HG02938 (cell line): ENCODE measurements at regions not wholly inside any gene's neighbourhood (a gene's known extent, or its start where the extent isn't known, plus 50 kb on each side); places are given as distances from the start of the nearest gene placed in this dataset.
A peak's percentile ranks its signal among the peaks of the same experiment; 100 is the strongest.

ENCODE experiments used
- ATAC-seq: cut with Tn5 transposase; IDR thresholded peaks from one replicate; pipeline ENCODE4 v1.9.1; 2021; ENCODE audit warnings: mild to moderate bottlenecking, moderate library complexity; ENCODE audit not compliant: unreplicated experiment

DNA sequence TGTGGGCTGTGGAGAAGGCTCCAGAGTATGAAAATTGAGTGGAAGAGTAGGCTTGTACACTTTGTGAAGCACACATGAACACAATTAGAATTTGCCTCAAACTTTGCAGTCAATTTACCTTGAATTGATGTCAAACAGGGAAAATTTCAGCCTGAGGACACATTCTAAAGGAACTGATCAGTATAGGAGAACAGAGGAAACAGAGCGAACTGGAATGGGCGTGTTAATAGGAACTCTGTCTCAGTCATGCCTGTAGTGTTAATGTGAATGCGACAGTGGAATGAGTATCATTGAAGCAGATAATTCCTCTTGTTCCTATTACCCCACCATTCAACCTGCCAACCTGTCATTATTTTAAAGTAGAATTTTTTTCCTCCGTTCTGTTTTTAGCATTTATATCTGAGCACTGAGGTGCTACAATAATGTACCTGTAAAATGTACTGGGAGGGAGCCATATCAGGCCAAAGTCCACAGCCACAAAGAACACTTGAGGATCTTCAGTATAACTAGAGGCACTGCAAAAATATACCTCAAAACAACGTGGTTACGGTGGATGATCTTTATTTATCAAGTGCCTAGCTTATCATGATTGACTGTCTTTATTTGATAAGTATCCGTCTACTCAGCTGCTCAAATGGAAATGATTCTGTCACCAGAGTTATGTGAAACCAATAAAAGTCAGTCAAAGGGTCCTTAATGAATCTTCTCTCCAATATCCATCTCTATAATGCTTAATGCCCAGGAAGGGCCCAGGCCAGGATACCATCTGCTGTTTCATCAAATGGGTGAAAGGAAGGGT, 125.3 kb upstream of the STMND1 start:
- ATAC-seq = no peak

DNA sequence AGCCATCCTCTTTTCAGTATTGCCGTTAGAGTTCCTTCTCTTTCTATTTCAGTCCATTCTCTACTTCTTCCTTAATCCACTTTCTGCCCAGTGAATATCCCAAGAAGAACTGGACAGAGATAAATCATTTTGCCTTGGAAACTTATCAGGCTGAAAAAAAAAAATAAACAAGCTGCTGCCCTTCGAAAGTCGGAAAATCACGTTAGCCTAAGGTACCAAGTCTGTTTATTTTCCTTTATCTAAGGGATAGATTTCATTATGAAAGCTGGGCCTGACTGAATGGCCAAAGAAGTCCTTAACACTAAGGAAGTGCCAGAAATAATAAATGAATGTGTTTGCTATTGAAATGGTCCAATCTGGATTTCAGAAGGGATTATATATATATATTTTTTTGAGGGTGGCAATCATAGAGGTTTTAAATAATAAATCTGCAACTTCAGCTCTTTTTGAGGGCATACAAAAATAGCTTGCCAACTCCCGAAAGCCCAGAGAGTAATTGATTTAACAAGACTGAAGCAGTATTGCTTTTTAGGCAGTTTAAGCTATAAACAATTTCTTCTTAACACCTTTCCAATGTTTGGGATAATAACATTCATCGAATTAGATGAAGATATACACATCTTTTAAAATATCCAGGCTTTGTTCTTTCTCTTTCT, 127.0 kb upstream of the STMND1 start:
- no peak for ATAC-seq

DNA sequence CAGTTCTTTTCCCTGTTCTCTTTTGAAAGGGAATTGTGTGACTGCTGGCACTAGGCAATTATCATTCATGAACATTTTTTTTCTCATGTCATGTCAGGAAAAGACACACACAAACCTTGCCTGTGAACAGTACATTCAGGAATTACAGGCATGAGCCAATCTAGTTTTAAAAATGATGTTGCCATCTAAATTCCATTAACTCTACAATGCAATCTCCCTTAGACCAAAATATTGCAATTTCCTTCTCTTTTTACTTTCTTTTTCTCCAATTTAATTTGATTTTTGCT, 127.5 kb upstream of the STMND1 start:
- ATAC-seq = no peak

DNA sequence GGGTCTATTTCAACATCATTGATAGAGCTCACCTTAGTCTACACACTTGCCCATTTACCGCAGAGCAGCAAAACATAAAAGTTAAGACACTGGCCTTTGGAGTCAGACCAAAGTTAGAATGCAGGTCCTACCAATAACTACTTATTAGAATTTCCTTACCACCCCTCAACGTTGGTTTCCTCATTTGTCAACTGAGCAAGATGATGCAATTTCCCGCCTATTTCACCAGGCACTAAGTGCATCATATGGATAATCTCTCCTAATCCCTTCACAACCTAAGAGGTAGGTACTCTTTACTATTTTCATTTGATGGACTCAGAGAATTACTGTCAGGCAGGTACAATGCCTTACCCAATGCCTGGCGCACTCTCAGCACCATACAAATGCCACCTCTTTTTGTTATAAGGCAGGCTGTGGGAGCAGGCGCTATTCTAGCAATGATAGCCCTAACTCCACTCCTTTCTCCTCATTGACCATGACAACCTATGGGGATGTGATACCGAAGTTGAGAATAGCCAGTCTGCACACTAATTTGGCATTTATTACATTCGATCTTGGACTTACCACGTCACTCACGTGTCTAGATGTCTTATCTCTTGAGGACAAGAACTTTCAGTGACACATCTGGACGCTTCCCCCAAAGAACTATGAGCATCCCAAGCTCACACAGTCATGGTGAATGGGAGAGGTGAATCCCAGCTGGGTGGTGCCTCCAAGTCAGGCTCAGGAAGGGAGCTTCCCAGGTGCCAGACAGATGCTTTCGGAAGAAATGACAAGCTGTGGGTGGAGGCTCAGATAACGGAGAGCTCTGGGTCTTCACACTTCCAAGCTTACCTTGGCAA, 128.1 kb upstream of the STMND1 start:
- ATAC-seq = no peak

DNA sequence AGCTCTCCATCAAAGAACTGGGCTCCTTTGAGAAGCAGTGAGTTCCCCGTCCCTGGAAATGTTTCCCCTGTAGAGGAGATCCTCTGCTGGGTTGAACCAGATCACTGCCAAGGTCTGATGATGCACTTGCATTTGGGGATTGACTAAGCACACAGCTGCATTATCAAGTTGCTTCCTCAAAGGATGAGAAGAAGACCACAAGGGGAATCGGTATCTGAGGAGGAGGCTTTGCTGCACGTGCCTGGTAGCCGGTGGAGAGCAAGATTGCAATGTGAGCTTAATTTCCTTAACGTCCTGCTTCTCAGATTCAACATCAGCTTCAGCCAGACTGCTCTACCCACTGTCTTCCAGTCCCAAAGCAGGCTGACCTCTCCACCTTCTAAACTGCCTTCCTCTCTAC, 128.8 kb upstream of the STMND1 start:
- ATAC-seq = no peak

DNA sequence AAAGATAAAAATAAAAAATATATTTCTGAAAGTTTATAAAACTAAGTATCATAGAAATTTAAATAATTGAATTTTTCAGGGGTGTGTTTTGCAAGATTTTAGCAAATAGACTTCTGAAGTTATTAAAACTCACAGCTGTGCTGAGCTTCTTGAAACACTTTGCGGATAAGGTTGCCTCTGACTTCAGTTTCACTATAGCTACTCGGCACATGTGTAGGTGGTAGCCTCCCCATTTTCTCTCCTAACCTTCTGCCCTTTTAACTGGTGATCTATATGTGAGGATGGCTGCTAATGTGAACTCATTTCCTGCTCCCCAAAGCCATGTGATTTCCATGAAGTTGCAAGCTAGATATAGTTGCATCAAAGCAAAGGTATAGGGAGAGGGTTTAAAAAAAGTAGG, 129.3 kb upstream of the STMND1 start:
- ATAC-seq = no peak

DNA sequence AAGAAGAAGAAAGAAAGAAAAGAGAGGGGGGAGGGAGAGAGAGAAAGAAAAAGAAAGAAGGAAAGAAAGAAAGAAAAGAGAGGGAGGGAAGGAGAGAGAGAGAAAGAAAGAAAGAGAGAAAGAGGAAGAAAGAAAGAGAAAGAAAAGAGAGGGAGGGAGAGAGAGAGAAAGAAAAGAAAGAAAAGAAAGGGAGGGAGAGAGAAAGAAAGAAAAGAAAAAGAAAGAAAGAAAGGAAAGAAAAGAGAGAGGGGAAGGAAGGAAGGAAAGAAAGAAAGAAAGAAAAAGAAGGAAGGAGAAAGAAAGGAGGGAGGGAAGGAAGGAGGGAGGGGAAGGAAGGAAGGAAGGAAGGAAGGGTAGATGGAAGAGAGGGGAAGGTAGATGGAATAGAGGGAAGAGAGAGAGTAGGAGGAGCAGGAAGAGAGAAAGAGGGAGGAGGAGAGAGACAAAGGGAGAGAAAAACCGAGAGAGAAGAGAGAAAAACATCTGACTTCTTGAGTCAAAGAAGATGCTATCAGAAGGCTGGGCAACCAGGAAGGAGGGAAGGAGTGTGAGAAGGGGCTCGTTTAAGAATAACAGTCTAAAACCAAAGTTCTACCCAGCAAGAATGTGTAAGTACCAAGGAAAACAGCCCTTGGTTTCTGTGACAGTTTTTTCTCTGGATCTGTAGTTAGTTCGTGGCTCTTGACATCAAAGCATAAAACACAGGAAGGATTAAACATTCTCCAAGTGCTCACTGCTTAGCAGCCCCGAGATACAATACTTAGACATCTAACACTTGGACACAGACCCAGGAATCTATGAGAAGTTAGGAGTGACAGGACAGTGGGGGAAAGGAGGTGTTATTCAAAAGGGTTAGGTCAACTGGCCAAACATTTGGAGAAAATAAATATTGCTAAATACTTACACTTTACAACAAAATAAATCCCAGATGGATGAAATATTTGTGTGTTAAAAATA, 131.9 kb upstream of the STMND1 start:
- no peak for ATAC-seq

DNA sequence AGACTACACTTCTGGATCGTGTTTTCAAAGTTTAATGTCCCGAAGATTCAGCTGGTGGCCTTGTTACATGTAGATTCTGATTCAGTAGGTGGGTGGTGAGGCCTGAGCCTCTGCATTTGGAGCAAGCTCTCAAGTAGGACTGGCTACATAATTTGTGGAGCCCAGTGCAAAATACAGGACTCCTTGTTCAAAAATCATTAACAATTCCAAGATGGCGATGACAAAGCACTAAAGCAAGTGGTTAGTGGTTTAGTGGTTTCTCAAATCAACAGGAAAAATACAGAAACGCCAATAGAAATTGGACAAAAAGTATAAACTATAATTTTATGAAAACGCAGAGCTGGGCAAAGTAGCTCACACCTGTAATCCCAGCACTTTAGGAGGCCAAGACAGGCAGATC, 133.7 kb upstream of the STMND1 start:
- no peak for ATAC-seq

DNA sequence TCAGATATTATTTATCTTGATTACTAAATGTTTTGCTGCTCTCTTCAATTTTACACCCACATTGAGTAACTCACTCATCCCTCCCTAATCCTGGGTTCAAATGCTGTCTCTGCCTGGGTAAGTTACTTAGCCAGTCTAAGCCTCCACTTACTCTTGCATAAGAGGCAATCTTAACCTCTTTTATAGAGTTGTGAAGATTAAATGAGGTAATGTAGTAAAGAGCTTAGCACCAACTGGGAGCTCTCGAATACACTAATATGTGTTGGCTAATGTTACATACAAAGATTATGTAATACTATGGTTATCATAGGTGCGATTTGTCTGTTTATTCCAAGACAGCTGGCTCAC, 134.4 kb upstream of the STMND1 start:
- ATAC-seq = no peak

DNA sequence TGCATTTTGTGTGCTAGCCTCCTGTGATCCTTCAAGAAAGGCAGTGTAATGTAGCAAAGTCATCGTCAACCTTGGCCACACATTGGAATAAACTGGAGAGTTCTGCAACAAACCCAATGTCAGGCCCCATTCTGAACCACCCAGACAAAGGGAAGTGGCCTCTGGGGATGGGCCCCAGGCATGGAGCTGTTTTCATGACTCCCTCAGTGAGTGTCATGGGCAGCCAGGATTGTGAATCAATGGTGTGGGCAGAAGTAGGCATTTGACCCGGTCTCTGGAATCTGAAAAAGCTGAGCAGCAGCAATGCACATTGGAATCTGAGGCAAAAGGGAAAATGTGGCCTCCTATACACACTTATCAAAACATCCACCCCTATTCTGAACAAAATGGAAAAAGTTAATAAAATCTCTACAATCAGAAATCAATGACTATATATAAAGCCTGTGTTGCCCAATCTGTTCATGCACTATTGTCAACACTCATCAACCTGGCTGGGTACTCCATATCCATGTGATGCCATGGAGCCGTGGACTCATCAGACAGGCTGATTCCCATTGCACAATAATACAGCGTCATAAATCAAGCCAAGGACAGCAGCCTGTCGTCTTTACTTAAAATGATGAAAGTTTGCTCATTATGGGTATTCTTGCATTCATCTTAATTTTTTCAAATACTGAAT, 134.9 kb upstream of the STMND1 start:
- ATAC-seq = no peak

DNA sequence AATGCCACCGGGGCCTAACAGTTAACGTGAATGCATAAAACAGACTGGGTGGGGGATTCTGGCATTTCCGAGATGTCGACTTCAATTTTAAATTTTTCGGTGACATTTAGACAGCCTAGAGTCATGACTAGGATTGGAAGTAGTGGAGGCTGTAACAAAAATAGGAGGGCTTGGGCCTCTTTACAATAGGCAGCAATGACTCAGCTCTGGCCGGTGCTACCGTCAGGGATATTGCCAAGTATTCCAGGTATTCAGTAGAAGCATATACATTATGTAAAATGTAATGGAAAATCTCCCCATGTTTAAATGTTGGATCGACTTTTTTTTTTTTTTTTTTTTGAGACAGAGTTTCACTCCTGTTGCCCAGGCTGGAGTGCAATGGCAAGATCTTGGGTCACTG, 136.2 kb upstream of the STMND1 start:
- no peak for ATAC-seq

DNA sequence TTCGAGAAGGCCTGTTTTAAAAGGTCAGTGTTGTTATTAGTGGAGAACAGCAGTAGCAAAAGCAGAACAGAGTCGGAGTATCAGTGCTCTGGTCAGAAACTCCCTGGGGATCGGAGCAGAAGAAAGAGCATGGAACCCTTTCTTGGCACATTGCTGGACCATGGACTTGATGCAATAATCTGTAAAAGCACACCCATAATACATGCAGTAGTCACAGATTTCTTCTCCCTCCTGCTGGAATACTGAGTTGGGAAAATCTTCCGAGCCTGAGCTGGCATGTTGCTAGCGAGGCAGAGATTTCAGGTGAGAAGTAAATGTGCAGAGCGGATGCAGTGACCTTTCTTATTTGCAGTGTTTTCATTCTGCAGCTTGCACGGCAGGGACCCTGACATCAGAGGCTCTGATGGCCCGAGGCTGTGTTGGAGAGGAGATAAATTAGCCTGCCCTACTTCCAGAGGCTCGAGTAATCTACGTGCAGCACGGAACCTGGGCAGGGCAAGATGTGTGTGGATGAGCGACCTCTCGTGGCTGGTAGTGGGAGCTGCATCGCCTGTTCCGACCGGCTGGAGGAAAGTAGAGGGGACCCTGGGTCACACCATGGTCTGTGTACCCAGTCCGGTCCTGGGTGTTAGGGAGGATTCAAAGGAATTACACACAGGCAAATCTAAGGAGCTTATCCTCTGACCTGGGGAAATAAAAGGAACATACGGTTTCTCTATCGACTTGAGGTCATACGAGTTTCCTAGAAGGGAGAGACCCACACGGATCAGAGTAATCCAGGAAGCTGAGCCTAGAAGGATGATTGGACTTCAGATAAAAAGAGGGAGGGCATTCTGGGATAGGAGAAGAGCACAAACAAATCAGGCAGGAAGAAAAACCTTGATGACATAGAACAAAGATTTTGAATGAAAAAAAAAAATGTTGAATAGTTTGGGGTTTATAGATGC, 137.0 kb upstream of the STMND1 start:
- ATAC-seq = peak; percentile 91

DNA sequence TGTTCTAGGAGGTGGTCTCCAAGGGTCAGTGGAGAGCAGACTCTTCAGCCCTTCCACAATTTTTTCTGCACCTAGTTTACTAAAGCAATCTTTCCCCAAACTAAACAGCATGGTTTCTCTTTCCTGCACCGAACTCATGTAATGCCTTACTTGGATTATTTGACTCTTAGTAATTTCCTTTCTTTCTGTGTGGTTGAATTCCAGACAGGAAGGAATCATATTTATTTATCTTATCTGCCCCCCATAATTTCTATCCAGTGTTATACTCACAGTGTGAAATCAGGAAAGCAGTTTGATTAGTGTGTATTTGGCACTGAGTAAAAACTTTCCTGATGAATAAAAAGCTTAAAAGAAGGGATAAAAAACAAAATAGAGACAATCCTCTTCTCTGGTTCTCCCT, 140.3 kb upstream of the STMND1 start:
- ATAC-seq = no peak

DNA sequence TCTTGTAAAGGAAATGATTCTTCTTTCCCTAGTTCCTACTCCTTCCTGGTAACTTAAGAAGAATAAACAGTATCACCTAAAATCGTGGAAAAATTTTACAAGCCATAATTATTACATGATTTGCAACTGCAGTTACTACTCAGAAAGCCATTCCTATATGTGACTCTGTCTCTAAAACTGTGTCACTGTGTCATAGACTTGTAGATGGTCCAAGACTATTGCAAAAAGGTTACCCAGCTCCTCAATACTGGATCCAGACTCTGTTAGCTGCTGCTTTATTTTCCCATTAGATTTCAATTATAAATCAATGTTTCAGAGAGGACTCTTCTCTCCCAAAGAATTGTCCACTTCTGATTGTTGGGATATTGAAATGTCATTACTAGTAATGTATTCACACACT, 142.1 kb upstream of the STMND1 start:
- no peak for ATAC-seq

DNA sequence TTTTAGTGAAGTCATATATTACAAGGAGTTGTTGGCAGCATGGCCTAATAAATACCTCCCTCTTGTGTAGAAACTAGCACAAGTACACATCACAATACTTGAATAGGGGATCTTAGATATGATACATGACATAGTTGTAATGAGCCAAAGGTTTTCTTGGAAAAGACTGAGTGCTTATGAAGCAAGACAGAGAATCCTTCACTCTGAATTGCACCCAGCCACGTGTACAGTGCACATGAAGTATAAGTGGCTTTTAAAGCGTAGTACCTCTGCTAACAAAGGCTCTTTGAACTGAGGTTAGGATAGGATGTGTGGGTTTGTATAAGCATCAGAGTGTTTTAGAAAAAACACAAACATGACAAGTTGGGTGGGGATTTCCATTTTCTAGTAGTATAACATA, 145.5 kb upstream of the STMND1 start:
- no peak for ATAC-seq

DNA sequence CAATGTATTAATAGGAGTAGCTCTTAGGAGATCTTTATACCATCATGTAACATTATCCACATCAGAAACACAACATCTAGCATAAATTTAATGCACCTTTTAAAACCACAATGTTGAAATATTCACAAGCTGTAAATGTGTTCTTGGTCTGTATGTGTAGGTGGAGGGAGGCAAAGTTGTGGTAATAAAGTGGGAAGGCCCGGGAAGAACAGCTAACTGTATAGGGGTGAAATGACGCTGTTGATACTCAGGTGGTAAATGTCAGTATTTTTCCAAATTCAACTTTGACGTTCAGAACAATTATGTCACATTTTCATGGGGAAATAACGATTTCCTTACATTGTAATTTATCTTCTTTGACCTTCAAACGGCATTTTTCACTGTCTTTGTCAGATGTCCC, 146.0 kb upstream of the STMND1 start:
- no peak for ATAC-seq

DNA sequence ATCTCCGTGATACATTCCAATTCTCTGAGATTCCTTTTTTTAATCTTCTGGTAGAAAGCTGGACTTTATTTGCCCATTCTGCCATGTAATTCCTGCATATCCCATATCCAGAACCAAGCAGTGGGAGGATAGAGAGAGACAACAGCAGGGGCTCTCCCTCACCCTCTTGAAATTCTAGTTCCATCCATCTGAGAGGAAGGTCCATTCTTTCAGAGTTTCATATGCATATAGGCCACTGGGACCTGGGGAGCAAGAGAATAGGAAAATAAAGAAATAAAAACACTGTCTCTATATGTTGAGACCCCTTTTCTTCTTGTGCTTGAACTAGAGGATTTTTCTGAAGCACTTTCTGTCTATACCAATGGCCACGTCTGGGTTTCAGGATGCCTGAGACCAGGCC, 147.9 kb upstream of the STMND1 start:
- no peak for ATAC-seq

DNA sequence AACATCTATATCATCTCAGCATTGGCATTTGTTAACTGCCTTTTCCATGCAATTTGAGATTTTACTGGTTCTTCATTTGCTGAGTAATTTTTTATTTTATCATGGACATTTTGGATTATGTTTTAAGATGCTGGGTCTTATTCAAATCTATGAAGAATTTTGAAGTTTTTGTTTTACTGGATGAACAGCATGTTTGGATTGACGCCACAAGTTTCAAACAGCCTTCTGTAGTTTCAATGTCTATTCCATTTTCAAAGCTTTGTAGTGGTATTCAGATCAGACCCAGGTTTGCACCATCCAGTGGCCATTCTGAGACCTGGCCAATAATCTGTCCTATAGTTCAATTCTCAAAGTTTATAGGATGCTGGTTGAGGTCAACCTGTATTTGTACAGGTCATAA, 148.4 kb upstream of the STMND1 start:
- ATAC-seq = no peak

DNA sequence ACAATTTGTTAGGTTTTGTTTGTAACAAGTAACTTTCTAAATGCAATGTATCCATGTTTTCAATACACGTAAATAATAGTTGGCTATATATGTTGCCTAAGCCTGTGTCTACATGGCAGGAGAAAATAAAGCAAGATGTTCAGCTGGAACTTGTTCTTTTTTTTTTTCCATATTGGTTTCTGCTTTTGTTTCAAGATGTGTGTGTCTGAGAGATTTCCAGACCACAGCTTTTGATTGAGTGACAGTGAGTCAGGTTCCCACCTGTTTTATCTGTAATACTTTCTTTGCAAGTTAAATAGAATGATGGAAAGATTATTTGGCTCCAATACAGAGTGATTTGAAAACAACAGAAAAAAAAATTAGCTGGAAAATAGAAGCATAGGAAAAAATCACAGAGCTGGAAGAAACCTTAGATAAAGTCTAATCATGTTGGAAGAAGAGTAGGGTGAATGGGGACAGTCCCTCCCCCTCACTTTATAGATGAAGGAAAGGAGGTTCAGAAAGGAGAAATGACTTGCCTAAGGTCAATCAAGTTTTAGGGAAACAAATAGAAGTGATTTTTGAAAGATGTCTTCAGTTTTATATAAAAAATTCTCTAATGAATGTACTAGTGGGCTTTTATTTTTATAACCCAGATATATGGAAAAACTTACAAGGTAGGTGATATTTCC, 150.9 kb upstream of the STMND1 start:
- ATAC-seq = no peak
